OCI-LY7 (cell line): ENCODE measurements at regions not wholly inside any gene's neighbourhood (a gene's known extent, or its start where the extent isn't known, plus 50 kb on each side); places are given as distances from the start of the nearest gene placed in this dataset.

ENCODE experiments used
- BruUV-seq: library from RNA; stranded (reverse); fragments of 400-500 nt; replicated peaks from 2 replicates; lab custom pipeline; 2021; lab: Mats Ljungman, UMichigan
- CTCF ChIA-PET: fragments of 300-600 bp; sonication (Branson Sonifier 250); formaldehyde crosslinking; loops from one replicate; lab custom pipeline; 2022; ENCODE audit warnings: antibody characterized with exemption; ENCODE audit not compliant: unreplicated experiment; lab: Charles Lee
- POLR2A ChIA-PET: fragments of 300-600 bp; sonication (Branson Sonifier 250); formaldehyde crosslinking; loops from one replicate; lab custom pipeline; 2022; ENCODE audit warnings: antibody characterized with exemption; lab: Charles Lee
- DNase-seq: peaks from one replicate; pipeline ENCODE4 v3.0.0-alpha.2; 2015; ENCODE audit warnings: low spot score
- H2AFZ ChIP-seq: fragments of 200-600 bp; sonication (generic), shearing (Covaris generic); 2 replicates; pipeline ENCODE4 v1.6.1; 2014; ENCODE audit warnings: mild to moderate bottlenecking, antibody characterized with exemption, low read length, moderate library complexity
- H3K27ac ChIP-seq: fragments of 200-600 bp; sonication (generic); 2 replicates; pipeline ENCODE4 v1.5.1; 2014; ENCODE audit warnings: mixed run types, low read depth, mild to moderate bottlenecking, moderate library complexity, low read length, inconsistent platforms; ENCODE audit not compliant: poor library complexity, severe bottlenecking
- H3K36me3 ChIP-seq: fragments of 200-600 bp; sonication (generic); 2 replicates; pipeline ENCODE4 v1.6.1; 2014; ENCODE audit warnings: mild to moderate bottlenecking, antibody characterized with exemption, low read length, moderate library complexity, mixed read lengths; ENCODE audit not compliant: insufficient read depth
- H3K4me1 ChIP-seq: fragments of 200-600 bp; sonication (generic); 2 replicates; pipeline ENCODE4 v1.5.1; 2014; ENCODE audit warnings: mild to moderate bottlenecking, low read length; ENCODE audit not compliant: insufficient read depth, poor library complexity, severe bottlenecking
- H3K4me2 ChIP-seq: fragments of 200-600 bp; sonication (generic); 2 replicates; pipeline ENCODE4 v1.6.1; 2014; ENCODE audit warnings: mild to moderate bottlenecking, low read length
- H3K4me3 ChIP-seq: fragments of 200-600 bp; sonication (generic); 2 replicates; pipeline ENCODE4 v1.5.1; 2014; ENCODE audit warnings: mild to moderate bottlenecking, low read depth, low read length; ENCODE audit not compliant: poor library complexity, severe bottlenecking
- H3K79me2 ChIP-seq: fragments of 200-600 bp; sonication (generic); 2 replicates; pipeline ENCODE4 v1.6.1; 2016; ENCODE audit warnings: low read depth, mild to moderate bottlenecking, low read length, moderate library complexity, mixed read lengths; ENCODE audit not compliant: insufficient read depth
- H3K9me2 ChIP-seq: fragments of 200-600 bp; sonication (generic); 2 replicates; pipeline ENCODE4 v1.6.1; 2016; ENCODE audit warnings: mild to moderate bottlenecking, low read length, mixed read lengths; ENCODE audit not compliant: insufficient read depth
- H3K9me3 ChIP-seq: fragments of 200-600 bp; sonication (generic); 2 replicates; pipeline ENCODE4 v1.6.1; 2014; ENCODE audit warnings: mild to moderate bottlenecking, mixed run types, low read length, mixed read lengths
- H4K20me1 ChIP-seq: fragments of 200-600 bp; sonication (generic); 2 replicates; pipeline ENCODE4 v1.6.1; 2014; ENCODE audit warnings: mild to moderate bottlenecking, antibody characterized with exemption, low read length, moderate library complexity, mixed read lengths; ENCODE audit not compliant: insufficient read depth
- EZH2phosphoT487 ChIP-seq: fragments of 200-600 bp; sonication (generic); IDR thresholded peaks from 2 replicates; pipeline ENCODE4 v1.6.1; 2018; ENCODE audit warnings: low read depth, borderline replicate concordance, mild to moderate bottlenecking, mixed run types, antibody characterized with exemption, low read length, moderate library complexity, mixed read lengths
- intact Hi-C: fragments of 100-400 bp; cut with micrococcal nuclease; formaldehyde crosslinking; loops from one replicate; pipeline ENCODE4 v1.10.0; 2022; ENCODE audit not compliant: unreplicated experiment
- TF ChIP-seq, protein P1 (sequence below): fragments of 200-600 bp; sonication (generic); conservative IDR thresholded peaks from 2 replicates; pipeline ENCODE4 v1.5.1; 2014; ENCODE audit warnings: mild to moderate bottlenecking, antibody characterized with exemption, low read length, moderate library complexity, mixed read lengths

GRCh38 chr9:82320566-82320965, 332.0 kb downstream of the SPATA31D1 start:
- Histone ChIP-seq H3K79me2 (no peaks in the 10 kb centered on the region), H3K36me3 (no peaks in the 10 kb centered on the region), H3K27ac (no peak overlapping the region), H3K4me3 (no peak overlapping the region), H2AFZ (no peak overlapping the region), H3K4me2 (no peak overlapping the region), H3K4me1 (no peaks in the 10 kb centered on the region), H3K9me2 (no peaks in the 10 kb centered on the region; the same call in 1 of the 2 replicates), H3K9me3 (no peaks in the 10 kb centered on the region), H4K20me1 (no peaks in the 10 kb centered on the region)
- ChIA-PET POLR2A (no interaction called here), CTCF (no interaction called here)
- no peak for DNase-seq
- TF ChIP-seq, protein P1, sequence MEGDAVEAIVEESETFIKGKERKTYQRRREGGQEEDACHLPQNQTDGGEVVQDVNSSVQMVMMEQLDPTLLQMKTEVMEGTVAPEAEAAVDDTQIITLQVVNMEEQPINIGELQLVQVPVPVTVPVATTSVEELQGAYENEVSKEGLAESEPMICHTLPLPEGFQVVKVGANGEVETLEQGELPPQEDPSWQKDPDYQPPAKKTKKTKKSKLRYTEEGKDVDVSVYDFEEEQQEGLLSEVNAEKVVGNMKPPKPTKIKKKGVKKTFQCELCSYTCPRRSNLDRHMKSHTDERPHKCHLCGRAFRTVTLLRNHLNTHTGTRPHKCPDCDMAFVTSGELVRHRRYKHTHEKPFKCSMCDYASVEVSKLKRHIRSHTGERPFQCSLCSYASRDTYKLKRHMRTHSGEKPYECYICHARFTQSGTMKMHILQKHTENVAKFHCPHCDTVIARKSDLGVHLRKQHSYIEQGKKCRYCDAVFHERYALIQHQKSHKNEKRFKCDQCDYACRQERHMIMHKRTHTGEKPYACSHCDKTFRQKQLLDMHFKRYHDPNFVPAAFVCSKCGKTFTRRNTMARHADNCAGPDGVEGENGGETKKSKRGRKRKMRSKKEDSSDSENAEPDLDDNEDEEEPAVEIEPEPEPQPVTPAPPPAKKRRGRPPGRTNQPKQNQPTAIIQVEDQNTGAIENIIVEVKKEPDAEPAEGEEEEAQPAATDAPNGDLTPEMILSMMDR: no peak
- TF ChIP-seq EZH2phosphoT487: no peak
- intact Hi-C loops: no loop called here
- no TSS peak for BruUV-seq

DNA sequence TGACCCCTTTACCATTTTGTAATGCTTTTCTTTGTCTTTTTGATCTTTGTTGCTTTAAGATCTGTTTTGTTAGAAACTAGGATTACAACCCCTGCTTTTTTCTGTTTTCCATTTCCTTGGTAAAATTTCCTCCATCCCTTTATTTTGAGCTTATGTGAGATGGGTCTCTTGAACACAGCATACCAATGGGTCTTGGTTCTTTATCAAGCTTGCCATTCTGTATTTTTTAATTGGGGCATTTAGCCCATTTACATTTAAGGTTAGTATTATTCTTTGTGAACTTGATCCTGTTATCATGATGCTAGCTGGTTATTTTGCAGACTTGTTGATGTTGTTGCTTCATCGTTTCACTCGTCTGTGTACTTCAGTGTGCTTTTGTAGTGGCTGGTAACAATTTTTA, 337.3 kb downstream of the SPATA31D1 start:
- Histone ChIP-seq H3K27ac (no peak overlapping the region), H3K4me3 (no peak overlapping the region), H2AFZ (no peak overlapping the region), H3K4me2 (no peak overlapping the region), H3K4me1 (no peaks in the 10 kb centered on the region), H4K20me1 (no peaks in the 10 kb centered on the region), H3K36me3 (no peaks in the 10 kb centered on the region), H3K9me2 (no peaks in the 10 kb centered on the region), H3K9me3 (no peaks in the 10 kb centered on the region), H3K79me2 (no peaks in the 10 kb centered on the region)
- intact Hi-C loops: no loop called here
- ChIA-PET POLR2A (interaction anchor here (0.6 kb wide), 2 partner anchors 51 to 197 kb away, joined by 3 to 5 read pairs; no protein-coding TSS in a partner anchor), CTCF (no interaction called here)
- no TSS peak for BruUV-seq
- no peak for DNase-seq
- TF ChIP-seq EZH2phosphoT487: no peak
- TF ChIP-seq, protein P1: no peak

- no peaks in the 10 kb centered on the region for H3K9me2 ChIP-seq
- CTCF ChIA-PET: no interaction called here
Measured at GRCh38 chr9:82327641-82328040, 339.1 kb downstream of the SPATA31D1 start.

More at GRCh38 chr9:82327641-82328040, 339.1 kb downstream of the SPATA31D1 start:
- POLR2A ChIA-PET: interaction anchor here (0.6 kb wide), 1 partner anchor 54 kb away, joined by 3 read pairs; no protein-coding TSS in a partner anchor
- no peak overlapping the region for H3K27ac ChIP-seq
- H3K4me1 ChIP-seq: no peaks in the 10 kb centered on the region
- no peaks in the 10 kb centered on the region for H3K9me3 ChIP-seq
- no peak overlapping the region for H2AFZ ChIP-seq
- intact Hi-C loops: no loop called here
- H3K4me3 ChIP-seq: no peak overlapping the region
- BruUV-seq: no TSS peak
- no peak for TF ChIP-seq EZH2phosphoT487
- TF ChIP-seq, protein P1: no peak
- H3K79me2 ChIP-seq: no peaks in the 10 kb centered on the region
- no peak overlapping the region for H3K4me2 ChIP-seq
- H4K20me1 ChIP-seq: no peaks in the 10 kb centered on the region
- no peak for DNase-seq
- no peaks in the 10 kb centered on the region for H3K36me3 ChIP-seq
